Transverse colon (tissue), 3 donors: ENCODE measurements at regions not wholly inside any gene's neighbourhood (a gene's known extent, or its start where the extent isn't known, plus 50 kb on each side); places are given as distances from the start of the nearest gene placed in this dataset.

Experiments
- CTCF ChIP-seq, 5 experiments: fragments of 200-600 bp in 3 of 5; fragments of 450-650 bp in 2 of 5; sonication (generic) in 3 of 5; IDR thresholded peaks; 1 replicate in 2 of 5; 2 replicates in 3 of 5; pipeline ENCODE4 v1.5.1; 2016 to 2017; ENCODE audit warnings: antibody characterized with exemption in 5 of 5, inconsistent platforms in 3 of 5, mild to moderate bottlenecking in 2 of 5, moderate library complexity in 1 of 5
- POLR2A ChIP-seq: fragments of 450-650 bp; IDR thresholded peaks from one replicate; pipeline ENCODE4 v1.6.1; 2016; ENCODE audit warnings: antibody characterized with exemption, mild to moderate bottlenecking, moderate library complexity

- TF ChIP-seq CTCF (IDR thresholded peaks at IDR 0.05) (no peak), POLR2A (no peak)
These were observed 261.3 kb downstream of the CDH19 start for GRCh38 chr18:66342577-66342976.
